ENCODE measurements at regions not wholly inside any gene's neighbourhood (a gene's known extent, or its start where the extent isn't known, plus 50 kb on each side); places are given as distances from the start of the nearest gene placed in this dataset.

- TF ChIP-seq USF1 (IDR thresholded peaks at IDR 0.05) (no peak), NFIC (IDR thresholded peaks at IDR 0.05) (no peak), RAD21 (IDR thresholded peaks at IDR 0.05; ENCODE audit: low read depth) (no peak), REST (IDR thresholded peaks at IDR 0.05; ENCODE audit: low read depth) (no peak), TCF12 (IDR thresholded peaks at IDR 0.05; ENCODE audit: low read depth) (no peak), MAX (IDR thresholded peaks at IDR 0.05) (no peak)
These were observed 245.3 kb downstream of the EPM2A start for GRCh38 chr6:145490068-145490467.

GRCh38 chr6:145491126-145491525 lies 244.2 kb downstream of the EPM2A start:
- TF ChIP-seq RAD21 (IDR thresholded peaks at IDR 0.05; ENCODE audit: low read depth), result no peak
- no peak for TF ChIP-seq CREB1 (IDR thresholded peaks at IDR 0.05; ENCODE audit: low read depth)
- TF ChIP-seq USF1 (IDR thresholded peaks at IDR 0.05), result no peak
- TF ChIP-seq TEAD4 (IDR thresholded peaks at IDR 0.05), result no peak
- no peak for TF ChIP-seq ZBTB7A (IDR thresholded peaks at IDR 0.05; ENCODE audit: low read depth)

- no peak for TF ChIP-seq ZBTB7A (IDR thresholded peaks at IDR 0.05; ENCODE audit: low read depth)
- no peak for TF ChIP-seq TAF1 (IDR thresholded peaks at IDR 0.05; ENCODE audit: low read depth)
- no peak for TF ChIP-seq USF1 (IDR thresholded peaks at IDR 0.05)
- no peak for TF ChIP-seq EP300 (IDR thresholded peaks at IDR 0.05; ENCODE audit: borderline replicate concordance)
- TF ChIP-seq CEBPB (IDR thresholded peaks at IDR 0.05), result no peak
- TF ChIP-seq RAD21 (IDR thresholded peaks at IDR 0.05; ENCODE audit: low read depth), result no peak
- no peak for TF ChIP-seq FOXM1 (IDR thresholded peaks at IDR 0.05; ENCODE audit: borderline replicate concordance, low read depth)
- no peak for TF ChIP-seq YY1 (IDR thresholded peaks at IDR 0.05; ENCODE audit: low read depth)
- TF ChIP-seq EGR1 (IDR thresholded peaks at IDR 0.05), result no peak
- TF ChIP-seq NFIC (IDR thresholded peaks at IDR 0.05), result no peak
- no peak for TF ChIP-seq MAX (IDR thresholded peaks at IDR 0.05)
- TF ChIP-seq REST (IDR thresholded peaks at IDR 0.05; ENCODE audit: low read depth), result no peak
- TF ChIP-seq CREB1 (IDR thresholded peaks at IDR 0.05; ENCODE audit: low read depth), result no peak
These were observed 238.3 kb downstream of the EPM2A start for GRCh38 chr6:145497006-145497405.

- no peak for TF ChIP-seq MAX (IDR thresholded peaks at IDR 0.05)
- TF ChIP-seq EP300 (IDR thresholded peaks at IDR 0.05; ENCODE audit: borderline replicate concordance), result no peak
- no peak for TF ChIP-seq YY1 (IDR thresholded peaks at IDR 0.05; ENCODE audit: low read depth)
- no peak for TF ChIP-seq REST (IDR thresholded peaks at IDR 0.05; ENCODE audit: low read depth)
- no peak for TF ChIP-seq EGR1 (IDR thresholded peaks at IDR 0.05)
- no peak for TF ChIP-seq TCF12 (IDR thresholded peaks at IDR 0.05; ENCODE audit: low read depth)
- TF ChIP-seq USF1 (IDR thresholded peaks at IDR 0.05), result no peak
These were observed 236.9 kb downstream of the EPM2A start for GRCh38 chr6:145498425-145498824.
